Endothelial cell of umbilical vein (primary cell): ENCODE measurements at regions not wholly inside any gene's neighbourhood (a gene's known extent, or its start where the extent isn't known, plus 50 kb on each side); places are given as distances from the start of the nearest gene placed in this dataset.

Source experiments
- BruUV-seq: library from RNA; stranded (reverse); fragments of 400-500 nt; replicated peaks from 2 replicates; lab custom pipeline; 2021; lab: Mats Ljungman, UMichigan
- CTCF ChIA-PET: fragments of 300-600, 350-600 bp; sonication (Branson Sonifier 250); formaldehyde crosslinking; loops from one replicate; lab custom pipeline; 2021; ENCODE audit warnings: antibody characterized with exemption, inconsistent platforms; lab: Charles Lee
- POLR2A ChIA-PET: fragments of 300-600, 350-600 bp; sonication (Branson Sonifier 250); formaldehyde crosslinking; loops from one replicate; lab custom pipeline; 2021; ENCODE audit warnings: antibody characterized with exemption, inconsistent platforms; lab: Charles Lee
- DNase-seq: peaks from one replicate; pipeline ENCODE4 v3.0.0-alpha.2; 2011; ENCODE audit warnings: low read depth, low spot score
- FAIRE-seq: peaks from 2 replicates; lab custom pipeline; 2011; peaks lifted over from hg19 to GRCh38; lab: Jason Lieb, UNC
- H2AFZ ChIP-seq: 2 replicates; pipeline ENCODE4 v1.6.0; 2012; ENCODE audit warnings: low read depth, low read length, control low read depth, inconsistent platforms
- H3K27ac ChIP-seq: 2 replicates; pipeline ENCODE4 v1.5.1; 2011; ENCODE audit warnings: low read depth, mild to moderate bottlenecking, control low read depth, low read length, moderate library complexity; ENCODE audit not compliant: insufficient read depth
- H3K27me3 ChIP-seq, 2 experiments: 2 replicates each; pipeline versions ENCODE4 v1.6.0 to v1.6.1; 2011; ENCODE audit warnings: low read length in 2 of 2, mixed read lengths in 1 of 2; ENCODE audit not compliant: control insufficient read depth in 2 of 2, insufficient read depth in 2 of 2
- H3K36me3 ChIP-seq, 2 experiments: 2 replicates in 1 of 2; 3 replicates in 1 of 2; pipeline ENCODE4 v1.5.1; 2011; ENCODE audit warnings: low read length in 2 of 2, mild to moderate bottlenecking in 1 of 2, moderate library complexity in 1 of 2; ENCODE audit not compliant: control insufficient read depth in 2 of 2, insufficient read depth in 2 of 2; ENCODE audit errors: extremely low read depth in 1 of 2
- H3K4me1 ChIP-seq: 3 replicates; pipeline ENCODE4 v1.5.1; 2011; ENCODE audit warnings: mild to moderate bottlenecking, low read length; ENCODE audit not compliant: control insufficient read depth, insufficient read depth; ENCODE audit errors: extremely low read depth
- H3K4me2 ChIP-seq: 2 replicates; pipeline ENCODE4 v1.6.1; 2011; ENCODE audit warnings: low read length, control low read depth, mixed read lengths; ENCODE audit not compliant: insufficient read depth
- H3K4me3 ChIP-seq, 3 experiments: fragments of 200-600 bp in 1 of 3; sonication (generic), shearing (Covaris generic) in 1 of 3; replicated peaks in 1 of 3; 2 replicates each; pipeline ENCODE4 v1.5.1; 2011 to 2016; ENCODE audit warnings: control low read depth in 3 of 3, low read length in 3 of 3, mild to moderate bottlenecking in 2 of 3, inconsistent platforms in 1 of 3, low read depth in 1 of 3, moderate library complexity in 1 of 3; ENCODE audit not compliant: insufficient read depth in 1 of 3
- H3K79me2 ChIP-seq: 2 replicates; pipeline ENCODE4 v1.6.0; 2012; ENCODE audit warnings: low read length, inconsistent platforms; ENCODE audit not compliant: control insufficient read depth, insufficient read depth
- H3K9ac ChIP-seq: replicated peaks from 2 replicates; pipeline ENCODE3; 2011; ENCODE audit warnings: low read length, control low read depth; ENCODE audit not compliant: insufficient read depth; ENCODE audit errors: extremely low read depth
- H3K9me1 ChIP-seq: replicated peaks from 3 replicates; pipeline ENCODE4 v1.6.0; 2011; ENCODE audit warnings: mild to moderate bottlenecking, low read length; ENCODE audit not compliant: control insufficient read depth, insufficient read depth; ENCODE audit errors: extremely low read depth
- H3K9me3 ChIP-seq: replicated peaks from 2 replicates; pipeline ENCODE4 v1.5.1; 2012; ENCODE audit warnings: low read length, inconsistent platforms; ENCODE audit not compliant: control insufficient read depth, insufficient read depth
- H4K20me1 ChIP-seq: replicated peaks from 2 replicates; pipeline ENCODE3; 2011; ENCODE audit warnings: mild to moderate bottlenecking, low read length; ENCODE audit not compliant: control insufficient read depth, insufficient read depth; ENCODE audit errors: extremely low read depth
- CTCF ChIP-seq, 2 donors: IDR thresholded peaks; 1 replicate in 1 of 2; 2 replicates in 1 of 2; pipeline ENCODE4 v1.5.1; 2011; ENCODE audit warnings: low read length in 2 of 2, mild to moderate bottlenecking in 2 of 2, moderate library complexity in 2 of 2, control low read depth in 1 of 2, inconsistent platforms in 1 of 2, low read depth in 1 of 2; ENCODE audit not compliant: insufficient read depth in 1 of 2; ENCODE audit errors: extremely low read depth in 1 of 2
- JUN ChIP-seq: IDR thresholded peaks from 2 replicates; pipeline ENCODE4 v1.6.1; 2011; ENCODE audit warnings: borderline replicate concordance, low read depth; ENCODE audit not compliant: insufficient read length, insufficient read depth
- MAX ChIP-seq: IDR thresholded peaks from 2 replicates; pipeline ENCODE4 v1.6.1; 2011; ENCODE audit not compliant: insufficient read depth, insufficient read length
- POLR2A ChIP-seq: IDR thresholded peaks from 2 replicates; pipeline ENCODE4 v1.6.1; 2012; ENCODE audit warnings: low read depth, mild to moderate bottlenecking, control low read depth, low read length
- POLR2AphosphoS5 ChIP-seq: IDR thresholded peaks from 2 replicates; pipeline ENCODE4 v1.6.1; 2012; ENCODE audit warnings: low read depth, mild to moderate bottlenecking, control low read depth, low read length, moderate library complexity; ENCODE audit not compliant: insufficient read depth
- dilution Hi-C: fragments of 300-500 bp; cut with MboI; formaldehyde crosslinking; loops from one replicate; pipeline ENCODE4 v1.15.0; 2019; ENCODE audit warnings: low sequenced_read_pairs; ENCODE audit not compliant: extremely low pct_ligation_motif_present
- intact Hi-C: fragments of 100-400 bp; cut with micrococcal nuclease; formaldehyde crosslinking; loops from one replicate; pipeline ENCODE4 v1.10.0; 2022

GRCh38 chr10:31709476-31709875 lies 219.2 kb downstream of the ARHGAP12 start:
- no peaks in the 10 kb centered on the region for H3K9me3 ChIP-seq
- H2AFZ ChIP-seq: no peak overlapping the region
- H3K27me3 ChIP-seq: no peaks in the 10 kb centered on the region
- POLR2A ChIA-PET: interaction anchor here (0.7 kb wide), 1 partner anchor 99 kb away, joined by 3 read pairs; no protein-coding TSS in a partner anchor
- no peaks in the 10 kb centered on the region for H3K79me2 ChIP-seq
- CTCF ChIA-PET: interaction anchor here (0.6 to 2.8 kb wide), 22 partner anchors 12 to 1022 kb away, joined by 3 to 33 read pairs (median 4); no protein-coding TSS in a partner anchor
- H3K36me3 ChIP-seq: no peaks in the 10 kb centered on the region
- DNase-seq (no peak), FAIRE-seq (no peak)
- no TSS peak for BruUV-seq
- no peaks in the 10 kb centered on the region for H3K9me1 ChIP-seq
- intact Hi-C loops: loop anchor here (1.0 to 2.0 kb wide), 5 partner anchors 59 to 1022 kb away; no protein-coding TSS in a partner anchor
- H3K27ac ChIP-seq: peak overlapping the region; percentile 98
- dilution Hi-C loops: no loop called here
- no peak overlapping the region for H3K9ac ChIP-seq
- peaks cover 45% of the 10 kb centered on the region for H3K4me1 ChIP-seq
- H3K4me3 ChIP-seq: no peak overlapping the region
- H4K20me1 ChIP-seq: no peaks in the 10 kb centered on the region
- no peak overlapping the region for H3K4me2 ChIP-seq
- TF ChIP-seq MAX (no peak), POLR2AphosphoS5 (no peak), JUN (no peak), POLR2A (no peak)

- dilution Hi-C loops: no loop called here
- no TSS peak for BruUV-seq
- no peaks in the 10 kb centered on the region for H3K27me3 ChIP-seq
- H3K9me1 ChIP-seq: no peaks in the 10 kb centered on the region
- H2AFZ ChIP-seq: peak overlapping the region; percentile 30
- peak overlapping the region; percentile 83 for H3K9ac ChIP-seq
- CTCF ChIA-PET: interaction anchor here (0.6 to 2.8 kb wide), 24 partner anchors 8 to 1022 kb away, joined by 3 to 33 read pairs (median 4); no protein-coding TSS in a partner anchor
- POLR2A ChIA-PET: interaction anchor here (0.7 to 1.0 kb wide), 2 partner anchors 11 to 99 kb away, joined by 3 to 6 read pairs; no protein-coding TSS in a partner anchor
- H3K4me2 ChIP-seq: no peak overlapping the region
- H3K9me3 ChIP-seq: no peaks in the 10 kb centered on the region
- FAIRE-seq: peak; percentile 68
- intact Hi-C loops: loop anchor here (1.0 to 2.0 kb wide), 5 partner anchors 60 to 1022 kb away; no protein-coding TSS in a partner anchor
- H4K20me1 ChIP-seq: no peaks in the 10 kb centered on the region
- peaks cover 45% of the 10 kb centered on the region for H3K4me1 ChIP-seq
- TF ChIP-seq JUN (no peak), CTCF (IDR thresholded peaks at IDR 0.05; ENCODE audit: extremely low read depth in 1 of 2, insufficient read depth in 1 of 2, low read depth in 1 of 2, low read length in 2 of 2) (peak in 1 of 2 donors; percentile 13)
- no peaks in the 10 kb centered on the region for H3K79me2 ChIP-seq
- no peaks in the 10 kb centered on the region for H3K36me3 ChIP-seq
- H3K27ac ChIP-seq: peak overlapping the region; percentile 98
- DNase-seq: peak; percentile 60
- no peak overlapping the region for H3K4me3 ChIP-seq
These were observed 219.6 kb downstream of the ARHGAP12 start for GRCh38 chr10:31709028-31709427.
